Upper lobe of left lung (tissue), 4 donors: ENCODE measurements at regions not wholly inside any gene's neighbourhood (a gene's known extent, or its start where the extent isn't known, plus 50 kb on each side); places are given as distances from the start of the nearest gene placed in this dataset.

ENCODE experiments used
- CTCF ChIP-seq, 6 experiments: fragments of 450-650 bp in 4 of 6; fragments of 200-600 bp in 2 of 6; sonication (generic) in 2 of 6; IDR thresholded peaks; one replicate each; pipeline ENCODE4 v1.5.1; 2016 to 2019; ENCODE audit warnings: antibody characterized with exemption in 6 of 6
- EP300 ChIP-seq, 4 donors: sonication (generic); formaldehyde crosslinking; IDR thresholded peaks; one replicate each; pipeline ENCODE4 v1.5.1; 2017; ENCODE audit warnings: antibody characterized with exemption in 4 of 4, control low read depth in 2 of 4

GRCh38 chr1:177341773-177342172 is 171.0 kb downstream of the BRINP2 start:
- TF ChIP-seq CTCF (IDR thresholded peaks at IDR 0.05) (no peak), EP300 (IDR thresholded peaks at IDR 0.05) (no peak)
